Panc1 (cell line): ENCODE measurements at regions not wholly inside any gene's neighbourhood (a gene's known extent, or its start where the extent isn't known, plus 50 kb on each side); places are given as distances from the start of the nearest gene placed in this dataset.

ENCODE experiments used
- ATAC-seq: fragments of 200-7000 bp; cut with Tn5 transposase; 2 replicates; pipeline ENCODE4 v1.9.1; 2020; ENCODE audit warnings: mild to moderate bottlenecking, moderate library complexity
- BruUV-seq: library from RNA; stranded (reverse); fragments of 400-500 nt; replicated peaks from 2 replicates; lab custom pipeline; 2021; lab: Mats Ljungman, UMichigan
- CTCF ChIA-PET: fragments of 300-600 bp; sonication (Branson Sonifier 250); formaldehyde crosslinking; loops from one replicate; lab custom pipeline; 2022; ENCODE audit warnings: antibody characterized with exemption; lab: Charles Lee
- POLR2A ChIA-PET: fragments of 300-600 bp; sonication (Branson Sonifier 250); formaldehyde crosslinking; loops from one replicate; lab custom pipeline; 2022; ENCODE audit warnings: antibody characterized with exemption; lab: Charles Lee
- DNase-seq: peaks from one replicate; pipeline ENCODE4 v3.0.0-alpha.2; 2010; ENCODE audit warnings: low read depth, low spot score
- H3K27ac ChIP-seq: 2 replicates; pipeline ENCODE4 v1.5.1; 2011; ENCODE audit warnings: mild to moderate bottlenecking, low read length, inconsistent platforms
- H3K27me3 ChIP-seq: fragments of 200-500 bp; sonication (Bioruptor generic); 2 replicates; pipeline ENCODE4 v1.6.0; 2014; ENCODE audit warnings: low read length, inconsistent platforms; ENCODE audit not compliant: control insufficient read depth, insufficient read depth
- H3K36me3 ChIP-seq: fragments of 200-500 bp; sonication (Bioruptor generic); 2 replicates; pipeline ENCODE4 v1.5.1; 2014; ENCODE audit warnings: inconsistent platforms, mild to moderate bottlenecking, low read length, moderate library complexity; ENCODE audit not compliant: control insufficient read depth, insufficient read depth
- H3K4me1 ChIP-seq: 2 replicates; pipeline ENCODE4 v1.5.1; 2011; ENCODE audit warnings: inconsistent platforms, mild to moderate bottlenecking, low read length, moderate library complexity; ENCODE audit not compliant: control insufficient read depth, insufficient read depth
- H3K4me3 ChIP-seq, 2 experiments: 2 replicates each; pipeline ENCODE4 v1.5.1; 2011 to 2012; ENCODE audit warnings: low read depth in 2 of 2, low read length in 2 of 2, mild to moderate bottlenecking in 2 of 2, inconsistent platforms in 1 of 2, moderate library complexity in 1 of 2
- H3K9me3 ChIP-seq: fragments of 200-500 bp; sonication (Bioruptor generic); 2 replicates; pipeline ENCODE4 v1.5.1; 2014; ENCODE audit warnings: low read depth, mild to moderate bottlenecking, inconsistent platforms, low read length, moderate library complexity; ENCODE audit not compliant: control insufficient read depth, insufficient read depth
- CTCF ChIP-seq: fragments of 450-650 bp; IDR thresholded peaks from 2 replicates; pipeline ENCODE4 v1.5.1; 2017; ENCODE audit warnings: mild to moderate bottlenecking
- POLR2AphosphoS5 ChIP-seq: IDR thresholded peaks from 2 replicates; pipeline ENCODE4 v1.6.1; 2012; ENCODE audit warnings: mild to moderate bottlenecking, low read depth, low read length, moderate library complexity
- SIN3A ChIP-seq: IDR thresholded peaks from 2 replicates; pipeline ENCODE4 v1.6.1; 2012; ENCODE audit warnings: low read depth, mild to moderate bottlenecking, low read length, moderate library complexity, borderline replicate concordance; ENCODE audit not compliant: insufficient read depth
- TCF7L2 ChIP-seq: IDR thresholded peaks from 2 replicates; pipeline ENCODE4 v1.6.1; 2011; ENCODE audit warnings: mild to moderate bottlenecking, low read depth, low read length, inconsistent platforms
- in situ Hi-C: cut with HindIII; loops from 2 replicates; pipeline ENCODE4 v1.10.0; 2016; ENCODE audit warnings: low sequenced_read_pairs, low pct_unique_long_range_greater_than_20kb
- intact Hi-C: fragments of 100-400 bp; cut with micrococcal nuclease; formaldehyde crosslinking; loops from one replicate; pipeline ENCODE4 v1.10.0; 2022; ENCODE audit not compliant: unreplicated experiment
- TF ChIP-seq, protein P1 (sequence below), 2 experiments: IDR thresholded peaks; 2 replicates each; pipeline ENCODE4 v1.6.1; 2011 to 2012; ENCODE audit warnings: low read depth in 2 of 2, control low read depth in 1 of 2, low read length in 1 of 2, mild to moderate bottlenecking in 1 of 2, moderate library complexity in 1 of 2; ENCODE audit not compliant: insufficient read depth in 1 of 2

- Histone ChIP-seq H3K27ac (no peak overlapping the region), H3K36me3 (no peaks in the 10 kb centered on the region), H3K27me3 (no peaks in the 10 kb centered on the region), H3K9me3 (no peaks in the 10 kb centered on the region), H3K4me1 (no peaks in the 10 kb centered on the region), H3K4me3 (no peak overlapping the region)
- in situ Hi-C loops (no loop called here), intact Hi-C loops (no loop called here)
- no peak for DNase-seq
- no peak for ATAC-seq
- BruUV-seq = no TSS peak
- no peak for TF ChIP-seq SIN3A
- no peak for TF ChIP-seq CTCF
- TF ChIP-seq, protein P1, sequence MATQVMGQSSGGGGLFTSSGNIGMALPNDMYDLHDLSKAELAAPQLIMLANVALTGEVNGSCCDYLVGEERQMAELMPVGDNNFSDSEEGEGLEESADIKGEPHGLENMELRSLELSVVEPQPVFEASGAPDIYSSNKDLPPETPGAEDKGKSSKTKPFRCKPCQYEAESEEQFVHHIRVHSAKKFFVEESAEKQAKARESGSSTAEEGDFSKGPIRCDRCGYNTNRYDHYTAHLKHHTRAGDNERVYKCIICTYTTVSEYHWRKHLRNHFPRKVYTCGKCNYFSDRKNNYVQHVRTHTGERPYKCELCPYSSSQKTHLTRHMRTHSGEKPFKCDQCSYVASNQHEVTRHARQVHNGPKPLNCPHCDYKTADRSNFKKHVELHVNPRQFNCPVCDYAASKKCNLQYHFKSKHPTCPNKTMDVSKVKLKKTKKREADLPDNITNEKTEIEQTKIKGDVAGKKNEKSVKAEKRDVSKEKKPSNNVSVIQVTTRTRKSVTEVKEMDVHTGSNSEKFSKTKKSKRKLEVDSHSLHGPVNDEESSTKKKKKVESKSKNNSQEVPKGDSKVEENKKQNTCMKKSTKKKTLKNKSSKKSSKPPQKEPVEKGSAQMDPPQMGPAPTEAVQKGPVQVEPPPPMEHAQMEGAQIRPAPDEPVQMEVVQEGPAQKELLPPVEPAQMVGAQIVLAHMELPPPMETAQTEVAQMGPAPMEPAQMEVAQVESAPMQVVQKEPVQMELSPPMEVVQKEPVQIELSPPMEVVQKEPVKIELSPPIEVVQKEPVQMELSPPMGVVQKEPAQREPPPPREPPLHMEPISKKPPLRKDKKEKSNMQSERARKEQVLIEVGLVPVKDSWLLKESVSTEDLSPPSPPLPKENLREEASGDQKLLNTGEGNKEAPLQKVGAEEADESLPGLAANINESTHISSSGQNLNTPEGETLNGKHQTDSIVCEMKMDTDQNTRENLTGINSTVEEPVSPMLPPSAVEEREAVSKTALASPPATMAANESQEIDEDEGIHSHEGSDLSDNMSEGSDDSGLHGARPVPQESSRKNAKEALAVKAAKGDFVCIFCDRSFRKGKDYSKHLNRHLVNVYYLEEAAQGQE (IDR thresholded peaks at IDR 0.05; ENCODE audit: insufficient read depth in 1 of 2, low read depth in 2 of 2, low read length in 1 of 2) = no peak
- no peak for TF ChIP-seq TCF7L2
- ChIA-PET POLR2A (no interaction called here), CTCF (no interaction called here)
Observed at GRCh38 chr5:115455301-115455707, 89.3 kb downstream of the FEM1C start.

- ATAC-seq (no peak), DNase-seq (no peak)
- intact Hi-C loops (no loop called here), in situ Hi-C loops (no loop called here)
- TF ChIP-seq CTCF (no peak), TCF7L2 (no peak), POLR2AphosphoS5 (no peak), SIN3A (no peak)
- TF ChIP-seq, protein P1 (IDR thresholded peaks at IDR 0.05; ENCODE audit: insufficient read depth in 1 of 2, low read depth in 2 of 2, low read length in 1 of 2) = no peak
- ChIA-PET POLR2A (no interaction called here), CTCF (no interaction called here)
- BruUV-seq = no TSS peak
- Histone ChIP-seq H3K27me3 (no peaks in the 10 kb centered on the region), H3K4me3 (no peak overlapping the region), H3K27ac (no peak overlapping the region), H3K9me3 (no peaks in the 10 kb centered on the region), H3K36me3 (no peaks in the 10 kb centered on the region), H3K4me1 (no peaks in the 10 kb centered on the region)
Observed at GRCh38 chr5:115453391-115454095, 91.0 kb downstream of the FEM1C start.
